ENCODE measurements at regions not wholly inside any gene's neighbourhood (a gene's known extent, or its start where the extent isn't known, plus 50 kb on each side); places are given as distances from the start of the nearest gene placed in this dataset.
"Not testable (repeated sequence)": the region's sequence is repeated elsewhere in the genome, so short reads cannot be mapped to it uniquely, and the experiment has no call there.

- no peak for DNase-seq
These were observed 378.9 kb downstream of the DLEU7 start for GRCh38 chr13:50464349-50465251.

GRCh38 chr13:50466456-50466855 is 377.0 kb downstream of the DLEU7 start:
- DNase-seq: no peak

DNA sequence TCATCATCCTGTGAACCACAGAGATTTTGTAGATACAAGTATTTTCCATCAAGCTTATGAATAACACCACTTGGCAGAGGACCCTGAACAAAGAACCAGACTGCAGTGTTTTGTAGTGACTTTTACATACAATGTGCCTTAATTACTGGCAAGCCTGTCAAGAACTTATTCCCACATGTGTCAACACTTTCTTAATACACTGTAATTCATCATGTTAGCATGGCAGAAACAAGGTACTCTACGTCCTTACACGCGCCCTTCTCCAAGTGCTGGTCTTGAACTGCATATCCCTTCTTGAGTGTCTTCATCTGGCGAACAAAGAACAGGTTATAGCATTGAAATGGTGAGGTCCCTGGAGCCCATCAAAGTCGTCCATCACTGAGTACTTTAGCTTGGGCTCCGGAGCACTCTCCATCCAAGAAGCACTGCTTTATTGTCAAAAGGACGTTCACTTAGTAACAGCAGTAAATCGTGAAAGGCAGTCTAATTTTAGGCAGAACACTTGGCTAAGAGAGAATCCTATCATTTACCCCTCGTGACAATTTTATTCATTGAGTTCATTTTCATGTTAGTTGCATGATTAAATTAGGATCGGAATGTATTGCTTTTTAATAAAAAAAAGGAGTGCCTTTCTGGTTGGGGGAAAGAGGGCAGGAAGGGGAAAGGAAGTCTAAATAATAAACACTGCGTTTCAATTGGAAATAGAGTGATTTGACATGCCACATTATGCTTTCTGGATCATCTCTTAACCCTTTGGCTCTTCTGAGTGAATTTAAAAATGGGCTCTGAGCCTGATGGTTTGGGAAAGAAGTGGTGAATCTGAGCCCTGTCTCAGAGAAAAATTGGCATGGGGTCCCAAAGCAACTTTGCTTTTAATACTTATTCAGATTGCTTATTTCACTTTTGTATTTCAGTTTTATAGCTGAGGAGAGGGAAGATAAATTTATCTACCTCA is 376.1 kb downstream of the DLEU7 start:
- DNase-seq: no peak

- DNase-seq: no peak
These were observed 374.4 kb downstream of the DLEU7 start for GRCh38 chr13:50468849-50469669.

- not testable (repeated sequence) for DNase-seq
These were observed 370.4 kb downstream of the DLEU7 start for GRCh38 chr13:50473050-50473449.

GRCh38 chr13:50474088-50474662 is 369.3 kb downstream of the DLEU7 start:
- no peak for DNase-seq

DNA sequence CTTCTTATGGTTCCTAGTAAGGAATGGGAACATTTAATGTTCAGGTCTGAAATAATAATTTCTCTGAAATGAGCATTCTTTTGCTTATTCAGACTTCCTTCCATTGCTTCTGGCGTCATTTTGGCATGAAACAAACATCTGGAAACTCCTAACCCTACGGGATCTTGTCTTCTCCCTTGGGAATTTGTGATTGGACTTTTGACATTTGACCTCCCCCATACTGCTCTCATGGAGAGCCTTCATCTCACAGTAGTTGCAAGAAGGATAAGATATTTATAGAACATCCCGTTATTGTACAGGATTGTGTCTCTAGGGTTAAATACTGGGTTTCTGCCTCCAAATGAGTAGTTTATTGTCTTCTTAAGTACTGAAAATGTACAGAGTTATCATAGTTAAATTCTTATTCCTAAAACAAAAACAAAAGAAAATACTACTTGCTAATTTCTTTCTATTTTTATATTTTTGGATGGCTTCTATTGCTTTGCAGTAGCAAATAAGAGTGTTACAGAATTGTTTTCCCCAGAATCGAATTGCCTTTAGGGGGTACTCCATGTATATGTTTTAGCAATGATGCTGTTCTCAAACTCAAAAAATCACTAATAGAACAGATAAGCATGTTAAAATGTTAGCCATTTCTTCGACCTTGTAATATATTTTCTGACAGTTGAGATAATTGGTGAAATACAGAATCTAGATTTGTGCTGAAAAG is 366.8 kb downstream of the DLEU7 start:
- DNase-seq: no peak

GRCh38 chr13:50481936-50482335 is 361.6 kb downstream of the DLEU7 start:
- DNase-seq: no peak

GRCh38 chr13:50483416-50483815 is 360.1 kb downstream of the DLEU7 start:
- no peak for DNase-seq

DNA sequence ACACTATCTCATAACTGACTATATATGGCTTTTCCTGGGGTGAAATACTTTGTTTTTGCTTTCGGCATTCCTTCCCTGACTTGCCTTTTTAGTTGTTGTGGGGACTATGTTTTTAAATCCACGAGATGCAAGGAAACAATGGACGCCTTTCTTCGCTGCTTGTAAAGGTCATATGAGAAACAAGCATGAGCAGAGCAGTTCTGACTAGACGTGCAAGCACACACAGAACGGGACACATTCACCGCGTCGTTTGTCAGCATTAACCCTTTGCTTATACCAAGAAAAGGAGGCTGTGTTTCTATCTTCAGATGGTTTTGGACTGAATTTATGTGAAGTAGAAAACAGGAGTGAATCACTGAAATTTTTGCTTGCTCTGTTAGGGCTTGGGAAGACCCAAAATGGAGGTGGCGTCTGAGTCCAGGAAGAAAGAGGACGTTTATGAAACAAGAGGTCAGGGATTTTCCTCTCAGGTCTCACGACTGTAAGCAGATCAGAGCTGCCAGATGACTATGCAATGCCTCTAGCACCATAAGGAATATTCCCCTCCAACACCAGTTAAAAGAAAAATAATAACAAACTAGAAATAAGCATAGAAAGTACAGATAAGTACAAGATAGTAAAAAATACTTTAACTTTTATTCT is 358.9 kb downstream of the DLEU7 start:
- DNase-seq: no peak

DNA sequence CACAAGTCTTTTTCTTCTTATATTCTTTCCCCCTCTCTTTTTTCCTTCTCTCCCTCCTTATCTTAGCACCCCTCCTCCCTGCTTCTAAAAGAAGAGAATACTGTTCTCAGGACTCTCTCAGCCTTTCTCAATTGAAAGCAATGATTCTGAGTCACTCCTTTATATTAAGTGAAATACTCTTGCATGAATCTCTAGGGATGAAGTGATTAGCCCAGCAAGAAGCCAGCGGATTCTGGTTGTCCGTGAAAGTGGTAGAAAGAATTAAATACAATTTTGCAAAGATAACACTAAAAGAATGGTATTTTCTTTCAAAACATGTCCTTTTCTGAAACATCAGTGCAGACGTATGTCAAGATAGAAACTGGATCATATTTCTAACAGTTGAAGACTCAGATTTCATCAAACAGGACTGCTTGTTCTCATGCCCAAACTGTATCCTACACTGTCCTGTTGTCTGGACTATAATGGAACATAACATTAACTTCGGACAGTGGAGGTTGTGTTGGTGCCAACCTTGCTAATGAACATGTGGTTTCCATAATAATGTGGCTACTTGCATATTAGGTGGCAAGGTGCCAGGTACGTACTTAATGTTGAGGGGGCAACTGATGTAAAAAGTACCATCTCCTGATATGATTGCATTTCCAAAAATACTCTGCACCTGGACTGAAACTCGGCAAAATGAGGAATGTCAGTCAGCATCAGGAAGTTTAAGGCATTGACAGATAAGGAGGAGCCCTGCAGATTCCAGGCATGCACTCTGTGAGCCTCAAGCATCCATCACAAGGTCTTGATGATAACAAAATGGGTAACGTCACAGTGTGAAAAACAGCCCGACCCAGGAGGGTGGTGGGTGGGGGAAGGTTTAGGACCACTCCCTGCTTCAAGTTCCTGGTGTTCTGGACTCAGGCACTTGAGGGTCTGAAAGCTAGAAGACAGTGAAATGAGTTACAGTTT is 357.2 kb downstream of the DLEU7 start:
- DNase-seq: peak; percentile 44

- DNase-seq: no peak
These were observed 349.8 kb downstream of the DLEU7 start for GRCh38 chr13:50493683-50494082.

DNA sequence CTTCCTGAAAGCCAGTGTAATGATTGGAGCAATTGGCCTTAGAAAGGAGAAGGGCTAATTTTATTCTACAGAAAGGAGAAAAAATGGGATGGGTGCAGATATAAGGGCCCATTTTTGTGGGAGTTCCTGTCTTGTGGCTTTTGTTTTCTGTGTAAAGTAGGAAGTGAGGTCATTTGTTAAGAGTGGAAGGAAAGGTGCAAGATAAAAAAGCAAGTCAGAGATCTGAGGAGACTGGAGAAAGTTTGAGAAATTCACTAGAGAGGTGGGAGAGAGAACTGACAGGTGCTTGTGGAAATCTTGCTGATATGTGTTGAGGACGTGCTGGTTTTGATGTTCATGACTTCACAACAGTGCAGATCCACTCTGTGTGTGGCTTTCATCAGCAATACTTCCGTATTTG is 349.4 kb downstream of the DLEU7 start:
- DNase-seq: no peak

DNA sequence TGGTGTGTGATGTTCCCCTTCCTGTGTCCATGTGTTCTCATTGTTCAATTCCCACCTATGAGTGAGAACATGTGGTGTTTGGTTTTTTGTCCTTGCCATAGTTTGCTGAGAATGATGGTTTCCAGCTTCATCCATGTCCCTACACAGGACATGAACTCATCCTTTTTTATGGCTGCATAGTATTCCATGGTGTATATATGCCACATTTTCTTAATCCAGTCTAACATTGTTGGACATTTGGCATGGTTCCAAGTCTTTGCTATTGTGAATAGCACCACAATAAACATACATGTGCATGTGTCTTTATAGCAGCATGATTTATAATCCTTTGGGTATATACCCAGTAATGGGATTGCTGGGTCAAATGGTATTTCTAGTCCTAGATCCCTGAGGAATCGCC is 340.3 kb downstream of the DLEU7 start:
- DNase-seq: not testable (repeated sequence)

DNA sequence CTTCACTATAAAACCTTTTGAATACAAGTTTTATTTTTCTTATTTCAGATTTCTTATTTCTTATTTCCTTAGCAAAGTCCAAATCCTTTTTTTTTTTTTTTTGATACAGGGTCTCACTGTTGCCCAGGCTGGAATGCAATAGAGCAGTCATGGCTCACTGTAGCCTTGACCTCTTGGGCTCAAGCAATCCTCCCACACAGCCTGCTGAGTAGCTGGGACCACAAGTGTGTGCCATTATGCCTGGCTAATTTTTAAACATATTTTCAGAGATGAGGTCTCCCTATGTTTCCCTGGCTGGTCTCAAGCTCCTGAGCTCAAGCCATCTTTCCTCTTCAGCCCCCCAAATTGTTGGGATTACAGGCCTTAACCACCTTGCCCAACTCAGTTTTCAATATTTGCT is 334.3 kb downstream of the DLEU7 start:
- DNase-seq: no peak

DNA sequence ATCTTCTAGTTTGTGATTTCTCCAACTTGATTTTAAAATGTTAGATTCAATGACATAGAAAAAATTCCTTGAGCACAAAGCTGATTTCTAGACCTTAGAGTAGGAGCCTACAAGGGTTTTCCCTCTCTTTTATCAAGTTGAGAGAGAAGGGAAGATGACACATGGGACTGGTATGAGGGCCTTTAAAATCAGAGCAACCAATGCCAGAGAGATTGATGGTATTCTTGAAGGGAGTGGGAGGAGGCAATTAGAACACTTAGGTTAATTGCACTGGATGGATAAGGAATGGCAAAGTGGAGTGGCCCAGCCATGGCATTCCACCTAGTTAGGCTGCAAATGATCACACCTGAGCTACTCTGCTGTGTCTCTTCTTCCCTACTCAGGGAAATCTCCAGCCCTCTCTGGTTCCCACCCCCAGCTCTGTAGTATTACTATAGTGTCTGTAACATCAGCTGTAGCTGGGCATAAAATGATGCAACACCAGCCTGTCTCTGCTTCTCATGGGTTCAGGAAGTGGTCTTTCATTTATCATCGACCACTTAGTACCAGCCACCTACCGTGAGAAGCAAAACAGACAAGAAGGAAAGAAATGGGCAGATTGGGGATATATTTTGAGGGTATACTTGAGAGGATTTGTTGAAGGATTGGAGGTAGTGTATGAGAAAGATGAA is 333.6 kb downstream of the DLEU7 start:
- no peak for DNase-seq

GRCh38 chr13:50510885-50511545 is 332.5 kb downstream of the DLEU7 start:
- not testable (repeated sequence) for DNase-seq

DNA sequence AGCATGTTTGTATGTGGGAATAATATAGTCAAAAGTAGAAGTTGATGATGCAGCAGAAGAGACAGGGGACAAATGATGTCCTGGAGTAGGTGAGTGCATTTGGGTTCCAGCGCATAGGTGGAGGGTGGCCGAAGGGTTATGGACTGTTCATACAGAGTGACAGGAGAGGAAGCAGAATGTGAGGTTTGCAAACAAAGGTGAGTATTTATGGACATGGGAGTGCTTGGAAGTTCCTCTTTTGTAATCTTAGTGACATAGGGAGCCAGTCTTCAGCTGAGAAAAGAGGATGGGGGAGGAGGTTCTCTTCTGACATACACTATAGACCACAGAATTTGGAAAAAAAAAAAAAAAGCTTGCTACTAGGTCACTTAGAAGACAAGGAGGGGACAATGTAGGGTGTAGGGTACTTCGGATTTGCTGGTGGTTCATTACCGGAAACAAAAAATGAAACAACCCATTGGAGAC is 331.6 kb downstream of the DLEU7 start:
- DNase-seq: no peak

Measured in NCI-H1105 treated with DMSO at 0.1 percent for 48 hours (cell line).